ENCODE measurements at regions not wholly inside any gene's neighbourhood (a gene's known extent, or its start where the extent isn't known, plus 50 kb on each side); places are given as distances from the start of the nearest gene placed in this dataset.

DNA sequence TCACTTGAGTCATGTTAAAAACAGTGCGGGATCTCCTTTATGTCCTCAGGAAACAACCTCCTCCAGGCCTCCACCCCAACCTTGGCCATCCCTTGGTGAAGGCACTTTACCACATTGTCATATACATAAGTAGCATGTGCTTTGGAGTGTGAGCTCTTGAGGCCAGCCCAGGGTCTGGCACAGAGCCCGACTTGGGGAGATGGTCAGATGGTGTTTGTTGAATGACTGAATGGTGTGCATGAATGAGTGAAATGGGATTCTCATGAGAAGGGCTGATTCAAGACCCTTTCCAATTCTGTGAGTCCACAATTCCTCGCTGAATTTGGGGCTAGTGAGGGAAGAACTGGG, 52.9 kb upstream of the DLK1 start:
- no peak for DNase-seq (ENCODE audit: low spot score)

- DNase-seq (ENCODE audit: low spot score), result no peak
Measured at GRCh38 chr14:100674428-100674827, 52.3 kb upstream of the DLK1 start.

GRCh38 chr14:100674897-100675619, 51.6 kb upstream of the DLK1 start:
- DNase-seq (ENCODE audit: low spot score), result no peak

- no peak for DNase-seq (ENCODE audit: low spot score)
Measured at GRCh38 chr14:100675699-100676684, 50.7 kb upstream of the DLK1 start.
